Kidney epithelial cell (primary cell): ENCODE measurements at regions not wholly inside any gene's neighbourhood (a gene's known extent, or its start where the extent isn't known, plus 50 kb on each side); places are given as distances from the start of the nearest gene placed in this dataset.
"Not testable (repeated sequence)": the region's sequence is repeated elsewhere in the genome, so short reads cannot be mapped to it uniquely, and the experiment has no call there.

ENCODE experiments used
- DNase-seq: peaks from one replicate; pipeline ENCODE4 v3.0.0-alpha.2; 2010; ENCODE audit warnings: low read depth
- H3K27me3 ChIP-seq: 2 replicates; pipeline ENCODE4 v1.6.0; 2011; ENCODE audit warnings: low read length; ENCODE audit not compliant: control insufficient read depth, insufficient read depth
- H3K36me3 ChIP-seq: 2 replicates; pipeline ENCODE4 v1.5.1; 2011; ENCODE audit warnings: low read length; ENCODE audit not compliant: control insufficient read depth, insufficient read depth
- H3K4me3 ChIP-seq: 2 replicates; pipeline ENCODE4 v1.5.1; 2011; ENCODE audit warnings: low read depth, mild to moderate bottlenecking, control low read depth, low read length
- CTCF ChIP-seq: IDR thresholded peaks from 2 replicates; pipeline ENCODE4 v1.5.1; 2011; ENCODE audit warnings: mild to moderate bottlenecking, moderate library complexity, low read length, control low read depth, inconsistent platforms; ENCODE audit not compliant: insufficient read depth, poor library complexity, severe bottlenecking

- DNase-seq = no peak
- no peak for TF ChIP-seq CTCF
- H3K36me3 ChIP-seq = no peaks in the 10 kb centered on the region
- no peaks in the 10 kb centered on the region for H3K27me3 ChIP-seq
- no peak overlapping the region for H3K4me3 ChIP-seq
These were observed 224.1 kb upstream of the FAM3C start for GRCh38 chr7:121620206-121620605.

GRCh38 chr7:121618182-121618581, 222.1 kb upstream of the FAM3C start:
- H3K27me3 ChIP-seq = no peaks in the 10 kb centered on the region
- TF ChIP-seq CTCF = no peak
- no peak overlapping the region for H3K4me3 ChIP-seq
- no peaks in the 10 kb centered on the region for H3K36me3 ChIP-seq
- DNase-seq = no peak

GRCh38 chr7:121610243-121610642, 214.1 kb upstream of the FAM3C start:
- H3K27me3 ChIP-seq = no peaks in the 10 kb centered on the region
- H3K4me3 ChIP-seq = no peak overlapping the region
- DNase-seq = no peak
- no peaks in the 10 kb centered on the region for H3K36me3 ChIP-seq
- no peak for TF ChIP-seq CTCF

GRCh38 chr7:121609208-121609607, 213.1 kb upstream of the FAM3C start:
- no peak for DNase-seq
- no peaks in the 10 kb centered on the region for H3K27me3 ChIP-seq
- TF ChIP-seq CTCF = no peak
- H3K36me3 ChIP-seq = no peaks in the 10 kb centered on the region
- no peak overlapping the region for H3K4me3 ChIP-seq

GRCh38 chr7:121608785-121609184, 212.7 kb upstream of the FAM3C start:
- TF ChIP-seq CTCF = no peak
- Histone ChIP-seq H3K4me3 (no peak overlapping the region), H3K27me3 (no peaks in the 10 kb centered on the region), H3K36me3 (no peaks in the 10 kb centered on the region)
- no peak for DNase-seq

GRCh38 chr7:121608183-121608582, 212.1 kb upstream of the FAM3C start:
- H3K4me3 ChIP-seq, DNase-seq, H3K36me3 ChIP-seq, H3K27me3 ChIP-seq: not testable (repeated sequence)
